ENCODE measurements at regions not wholly inside any gene's neighbourhood (a gene's known extent, or its start where the extent isn't known, plus 50 kb on each side); places are given as distances from the start of the nearest gene placed in this dataset.

DNA sequence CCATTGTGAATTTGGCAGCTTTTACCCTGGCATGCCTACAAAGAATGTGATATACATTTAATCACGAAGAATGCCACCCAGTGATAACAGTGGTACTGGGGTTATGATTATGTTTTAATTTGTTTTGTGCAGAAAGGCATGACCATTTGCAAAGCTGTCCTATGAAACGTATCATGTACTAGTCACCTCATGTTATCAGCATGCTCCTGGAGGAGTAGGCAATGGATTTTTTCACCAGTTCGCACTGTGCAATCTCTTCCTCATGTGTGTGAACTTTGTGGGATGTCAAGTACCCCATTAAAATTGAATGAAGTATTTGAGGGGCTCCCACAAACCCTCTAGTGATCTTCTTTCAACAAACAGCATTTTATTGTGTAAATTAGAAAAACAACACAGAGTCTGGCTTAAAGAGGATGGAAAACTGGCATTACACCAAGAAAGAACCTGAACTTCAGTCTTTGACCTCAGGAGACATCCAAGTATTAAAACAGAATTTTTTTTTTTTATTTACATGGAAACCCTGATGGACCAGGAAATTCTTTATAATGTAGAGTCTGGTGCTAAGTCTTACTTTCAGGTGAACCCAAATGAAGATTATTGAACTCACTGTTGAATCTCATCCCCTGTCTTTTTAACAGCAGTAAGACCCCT is 200.6 kb upstream of the PGRMC2 start:
- DNase-seq (ENCODE audit: low spot score), result no peak

DNA sequence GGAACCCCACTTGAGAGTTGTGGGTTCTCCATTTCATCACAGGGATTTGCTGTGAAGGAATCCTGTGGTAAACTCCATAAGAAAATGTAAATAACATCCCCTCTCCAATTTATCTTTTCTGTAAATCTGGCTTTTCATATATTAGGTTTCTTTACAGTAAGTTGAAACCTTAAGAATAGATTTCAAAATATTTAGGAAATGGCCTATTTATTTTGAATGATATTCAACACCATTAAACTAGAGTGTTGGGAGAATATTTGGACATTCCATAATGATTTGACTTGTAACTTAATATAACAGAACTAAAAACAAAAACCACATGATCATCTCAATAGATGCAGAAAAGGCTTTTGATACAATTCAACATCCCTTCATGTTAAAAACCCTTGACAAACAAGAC is 197.3 kb upstream of the PGRMC2 start:
- no peak for DNase-seq (ENCODE audit: low spot score)

DNA sequence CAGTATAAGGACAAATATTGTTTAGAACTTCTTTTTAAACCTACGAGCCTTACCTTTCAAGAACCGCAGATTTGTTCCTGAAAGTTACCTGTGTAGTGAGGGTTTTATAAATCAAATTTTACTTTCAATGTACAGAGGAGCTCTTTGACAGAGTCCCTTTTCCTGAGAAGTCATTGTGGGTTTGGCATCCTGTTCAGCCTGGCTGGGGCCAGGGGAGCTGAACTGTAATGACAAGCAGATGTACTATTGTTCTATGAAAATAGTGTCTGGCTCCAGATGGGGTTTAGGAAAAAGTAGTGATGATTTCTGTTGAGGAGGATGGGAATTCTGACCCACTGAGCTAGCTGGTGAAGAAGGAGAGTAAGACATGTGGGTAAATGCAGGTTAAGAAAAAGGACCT is 196.2 kb upstream of the PGRMC2 start:
- DNase-seq (ENCODE audit: low spot score), result peak; percentile 86

DNA sequence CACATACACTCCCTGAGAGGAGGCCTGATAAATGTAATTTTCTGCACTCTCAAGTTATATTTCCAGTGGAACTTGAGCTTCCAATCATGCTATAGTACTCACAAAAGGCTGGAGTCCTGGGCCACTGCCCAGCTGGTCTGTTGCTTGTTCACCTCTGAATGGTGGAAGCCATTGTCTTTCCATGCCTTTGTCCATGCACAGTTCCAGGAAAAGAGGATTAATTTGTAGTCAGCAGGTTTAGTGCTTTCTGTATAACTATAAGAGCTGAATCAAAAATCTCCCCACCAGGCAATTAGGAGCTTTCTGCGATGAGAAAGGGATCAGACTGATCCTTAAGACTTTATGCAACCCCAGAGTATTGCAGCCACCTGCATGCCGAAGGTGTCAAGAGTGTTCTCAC is 195.4 kb upstream of the PGRMC2 start:
- DNase-seq (ENCODE audit: low spot score), result no peak

DNA sequence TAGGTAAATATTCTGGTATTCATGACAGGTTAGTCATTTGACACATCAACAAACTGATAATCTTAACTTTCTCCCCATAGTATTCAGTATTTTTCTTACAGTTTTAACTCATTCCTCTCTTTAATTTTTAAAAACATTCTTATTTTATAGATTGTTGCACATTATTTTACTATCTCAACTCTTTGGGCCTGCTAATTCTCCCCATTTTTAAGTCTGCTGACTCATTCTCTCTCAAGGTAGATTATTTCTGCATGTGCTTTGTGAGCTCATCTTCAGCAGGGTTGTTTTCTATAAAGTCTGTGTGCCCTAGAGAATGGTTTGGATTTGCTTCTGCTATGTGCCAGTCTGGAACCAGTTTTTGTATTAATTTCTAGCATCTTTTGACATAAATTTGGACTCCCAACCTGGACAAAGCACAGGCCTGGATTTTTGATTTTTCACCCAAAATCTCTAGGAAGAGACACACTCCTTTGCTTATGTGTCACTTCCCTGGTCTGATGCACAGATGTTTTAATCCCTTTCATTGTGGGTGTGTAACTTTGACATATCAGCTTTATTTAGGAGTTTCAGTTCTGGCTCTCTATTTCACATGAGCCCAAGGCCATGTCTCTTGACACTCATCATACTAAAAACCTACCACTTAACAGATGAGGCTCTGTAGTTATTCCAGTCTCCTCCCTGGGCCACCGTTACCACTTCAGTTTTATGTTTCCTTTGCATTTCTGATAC is 194.3 kb upstream of the PGRMC2 start:
- DNase-seq (ENCODE audit: low spot score), result no peak

DNA sequence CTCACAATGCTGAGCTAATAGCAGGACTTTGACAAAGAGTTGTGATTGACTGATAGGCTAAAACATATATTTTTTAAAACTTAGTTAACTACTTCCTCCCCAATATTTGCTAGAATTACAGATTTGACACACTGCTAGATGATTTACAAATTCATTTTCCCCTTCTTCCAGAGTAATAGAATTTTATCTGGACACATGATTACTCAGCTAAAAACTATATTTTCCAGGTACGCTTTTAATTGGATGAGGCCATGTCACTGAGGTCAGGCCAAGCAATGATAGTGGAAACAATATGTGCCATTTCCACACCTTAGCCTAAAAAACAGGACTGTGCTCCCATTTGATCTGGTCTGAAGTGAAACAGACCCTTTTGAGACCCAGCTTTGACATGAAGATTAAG is 193.3 kb upstream of the PGRMC2 start:
- no peak for DNase-seq (ENCODE audit: low spot score)

DNA sequence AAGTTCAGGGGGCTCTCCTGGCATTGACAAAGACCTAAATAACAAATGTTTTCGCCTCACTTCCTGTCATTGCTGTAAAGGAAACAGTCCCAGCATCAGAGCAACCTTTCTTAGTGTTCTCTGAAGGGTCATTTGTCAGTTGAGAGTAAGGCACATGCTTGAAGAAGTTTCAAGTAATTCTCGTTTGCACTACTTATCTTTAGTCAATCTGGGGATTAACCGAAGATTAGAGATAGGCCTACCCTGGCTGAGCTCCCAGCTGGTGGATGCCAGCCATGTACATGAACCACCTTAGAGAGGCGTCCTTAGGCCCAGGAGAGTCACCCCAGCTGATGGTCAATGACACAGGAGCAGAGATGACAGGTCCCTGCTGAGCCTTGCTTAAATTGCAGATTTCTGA is 189.9 kb upstream of the PGRMC2 start:
- no peak for DNase-seq (ENCODE audit: low spot score)

DNA sequence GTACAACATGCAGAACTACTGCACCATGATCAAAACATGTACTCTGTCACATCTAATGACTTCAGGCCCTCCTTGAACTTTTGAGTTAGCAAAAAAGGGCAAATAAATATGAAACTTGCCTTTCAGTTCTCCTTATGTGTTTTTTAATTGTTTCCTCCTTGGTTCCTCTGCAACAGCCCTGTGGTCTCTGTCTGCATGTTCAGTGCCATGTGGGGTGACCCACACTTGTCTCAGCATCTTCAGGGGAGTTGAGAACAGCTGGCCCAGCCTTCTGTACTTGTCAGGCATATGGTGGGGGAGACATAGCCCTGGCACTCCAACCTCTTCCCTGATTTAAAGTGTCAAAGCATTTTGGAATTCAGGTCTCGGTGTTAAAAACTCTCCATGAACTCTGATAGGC is 188.0 kb upstream of the PGRMC2 start:
- DNase-seq (ENCODE audit: low spot score), result no peak

DNA sequence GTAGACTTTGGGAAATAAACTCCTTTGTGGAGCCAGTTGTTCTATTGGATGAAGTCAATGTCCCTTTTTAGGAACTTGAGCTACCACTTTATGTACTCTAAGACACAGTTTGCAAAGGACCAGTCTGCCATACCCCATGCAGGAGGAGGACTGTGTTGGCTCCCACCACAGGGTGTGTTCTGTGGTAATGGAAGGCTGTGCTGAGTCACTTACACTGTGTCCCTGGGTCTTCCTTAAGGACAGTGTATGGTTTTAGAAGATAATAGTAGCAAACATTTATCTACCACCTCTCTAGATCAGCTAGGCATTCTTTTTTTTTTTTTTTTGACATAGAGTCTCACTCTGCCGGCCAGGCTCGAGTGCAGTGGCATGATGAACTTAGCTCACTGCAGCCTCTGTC is 184.0 kb upstream of the PGRMC2 start:
- peak; percentile 25 for DNase-seq (ENCODE audit: low spot score)

DNA sequence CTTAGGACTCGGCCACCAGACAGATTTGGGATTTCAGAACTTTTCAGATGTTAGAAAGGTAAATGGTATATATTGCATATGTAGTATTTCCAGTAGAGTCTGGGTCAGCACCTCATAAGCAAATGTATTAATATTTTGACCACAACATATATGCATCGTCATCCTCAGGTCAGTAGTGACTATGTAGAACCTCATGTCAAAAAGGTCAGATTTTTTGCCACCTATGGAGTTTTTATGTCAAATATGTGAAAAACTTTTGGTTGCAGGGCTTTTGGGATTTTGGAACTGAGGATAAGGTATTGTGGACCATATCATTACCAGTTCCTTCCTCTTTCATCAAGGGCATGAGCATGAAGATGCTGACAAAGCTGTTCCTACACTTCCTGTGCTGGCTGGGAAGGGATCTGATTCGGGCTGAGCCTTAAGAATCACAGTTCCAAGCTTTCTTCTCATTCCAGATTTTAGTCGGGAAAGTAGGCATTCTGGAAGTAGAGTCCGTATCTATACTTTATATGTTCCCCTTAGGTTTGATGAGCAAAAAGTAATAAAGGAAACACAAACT is 183.0 kb upstream of the PGRMC2 start:
- no peak for DNase-seq (ENCODE audit: low spot score)

DNA sequence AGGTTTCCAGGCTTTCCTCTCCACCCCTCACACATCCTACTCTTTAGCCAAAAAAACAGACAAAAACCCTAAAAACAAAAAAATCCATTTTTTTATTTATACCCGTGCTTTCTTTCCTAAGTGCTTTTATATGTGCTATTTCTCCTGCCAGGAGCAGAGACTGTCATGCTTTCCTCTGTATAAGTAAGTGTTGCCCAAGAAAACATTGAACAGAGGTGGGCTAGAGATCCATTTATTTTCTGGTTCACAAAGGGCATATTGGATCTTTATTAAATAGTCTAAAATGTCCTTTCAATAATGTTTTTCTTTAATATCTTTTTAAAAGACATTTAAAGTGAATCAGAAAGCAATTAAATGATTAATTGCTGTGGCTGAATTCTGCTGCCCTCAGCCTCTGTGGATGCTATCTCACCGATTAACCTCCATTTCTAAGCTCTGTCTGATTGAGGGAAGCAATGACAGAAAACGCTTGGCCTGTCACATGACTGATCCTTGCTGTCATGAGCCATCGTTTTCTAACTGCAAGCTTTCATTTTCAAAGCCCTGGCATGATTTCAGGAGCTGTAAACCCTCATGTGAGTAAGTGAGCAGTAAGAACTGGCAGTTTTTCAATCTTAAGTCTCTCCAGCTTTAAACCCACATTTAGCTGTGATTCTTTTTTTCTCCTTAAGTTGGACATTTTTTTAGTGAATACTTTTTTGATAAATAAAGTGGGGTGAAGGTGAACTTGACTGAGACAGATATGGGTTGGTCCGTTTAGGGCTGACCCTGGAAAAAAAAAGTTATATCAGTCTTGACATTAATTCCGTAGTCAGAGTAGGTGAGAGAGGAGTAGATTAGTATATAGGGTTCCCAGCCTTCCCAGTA is 180.7 kb upstream of the PGRMC2 start:
- peak; percentile 84 for DNase-seq (ENCODE audit: low spot score)

DNA sequence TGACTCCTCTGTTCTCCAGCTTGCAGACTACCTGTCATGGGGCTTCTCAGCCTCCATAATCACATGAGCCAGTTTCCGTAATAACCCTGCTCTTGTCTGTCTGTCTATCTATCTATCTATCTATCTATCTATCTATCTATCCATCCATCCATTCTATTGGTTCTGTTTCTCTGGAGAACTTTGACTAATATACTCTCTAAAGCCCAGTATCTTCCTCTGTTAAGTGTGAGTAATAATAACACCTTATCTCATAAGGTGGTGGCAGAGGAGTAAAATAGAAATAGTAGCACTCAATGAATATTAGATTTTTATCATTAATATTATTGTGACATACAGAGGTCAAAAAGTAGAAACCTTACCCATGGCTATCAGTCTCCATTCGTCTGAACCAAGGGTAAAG is 177.9 kb upstream of the PGRMC2 start:
- no peak for DNase-seq (ENCODE audit: low spot score)

DNA sequence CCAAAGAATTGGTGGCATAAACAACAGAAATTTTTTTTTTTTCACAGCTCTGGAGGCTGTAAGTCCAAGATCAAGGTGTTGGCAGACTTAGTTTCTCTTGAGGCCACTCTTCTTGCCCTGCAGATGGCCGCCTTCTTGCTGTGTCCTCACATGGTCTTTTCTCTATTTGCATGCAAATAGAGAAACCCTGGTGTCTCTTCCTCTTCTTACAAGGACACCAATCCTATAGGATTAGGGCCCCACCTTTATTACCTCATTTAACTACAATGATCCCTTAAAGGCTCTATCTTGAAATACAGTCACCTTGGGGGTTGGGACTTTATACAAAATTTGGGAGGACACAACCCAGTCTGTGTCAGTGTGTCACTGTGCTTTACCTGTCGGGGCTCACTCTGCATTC is 175.4 kb upstream of the PGRMC2 start:
- DNase-seq (ENCODE audit: low spot score), result no peak

DNA sequence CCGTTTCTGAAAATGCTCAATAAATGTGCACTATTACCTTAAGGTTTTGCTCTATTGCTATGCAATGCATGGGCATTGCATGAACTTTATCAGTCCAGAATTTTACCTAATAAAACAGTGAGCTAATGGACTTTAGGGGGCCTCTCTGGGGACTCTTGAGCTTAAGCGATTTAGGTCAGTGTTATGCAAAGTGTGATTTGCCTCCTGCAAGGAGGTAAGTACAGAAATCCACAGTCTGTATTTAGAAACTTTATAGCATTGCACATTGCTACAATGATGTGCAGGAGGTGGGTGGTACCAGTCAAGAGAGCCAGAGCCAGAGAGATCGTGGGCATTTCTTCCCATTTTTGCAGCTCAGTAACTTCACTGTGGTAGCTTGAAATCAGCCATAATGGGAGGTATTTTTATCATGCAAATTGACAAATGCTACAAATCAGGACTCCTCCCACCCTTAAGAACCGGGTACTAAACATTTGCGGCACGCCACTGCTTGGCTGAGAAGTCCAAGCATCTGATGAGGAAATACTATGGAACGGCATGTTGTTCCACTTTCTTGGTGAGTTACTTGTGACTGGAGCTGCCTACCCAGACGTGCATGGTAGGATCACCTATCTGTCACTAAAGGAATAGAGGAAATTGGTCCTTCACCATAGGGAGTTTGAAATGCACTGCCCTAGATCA is 174.6 kb upstream of the PGRMC2 start:
- no peak for DNase-seq (ENCODE audit: low spot score)

DNA sequence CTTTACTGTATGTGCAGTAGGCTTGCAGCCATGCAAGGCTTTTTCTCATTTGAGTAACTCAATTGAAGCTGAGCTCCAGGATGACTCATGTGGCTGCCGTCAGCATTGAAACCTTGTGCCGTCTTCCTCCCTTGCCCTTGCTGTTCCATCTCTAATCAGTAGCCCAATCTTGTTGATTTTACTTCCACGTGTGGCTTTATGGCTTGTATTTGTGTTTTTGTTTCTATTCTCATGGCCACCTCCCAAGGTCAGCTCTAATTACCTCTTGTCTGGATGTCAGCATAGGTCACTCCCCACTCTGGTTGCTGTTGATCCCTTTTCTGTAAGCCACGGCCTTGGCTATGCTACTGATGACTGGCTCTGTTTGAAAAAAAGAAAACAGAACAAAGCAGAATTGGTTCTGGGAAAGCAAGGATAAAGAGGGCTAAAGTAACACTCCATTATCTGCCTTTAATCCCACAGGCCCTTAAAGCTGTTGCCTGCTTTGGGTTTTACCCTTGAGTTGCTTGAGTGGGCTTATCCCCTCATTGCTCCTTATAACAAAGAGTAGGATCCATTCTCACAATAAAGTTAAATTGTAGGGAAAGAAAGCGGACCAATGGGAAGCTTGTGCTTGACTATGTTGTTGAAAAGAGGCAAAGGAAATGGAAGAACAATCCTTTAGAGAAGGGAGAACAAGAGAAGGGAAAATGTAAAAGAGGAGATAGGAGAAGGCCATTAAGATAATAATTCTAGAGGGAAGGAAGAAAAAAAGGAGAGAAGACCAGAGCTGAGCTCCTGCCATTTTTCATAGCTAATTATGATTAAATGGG is 173.9 kb upstream of the PGRMC2 start:
- DNase-seq (ENCODE audit: low spot score), result peak; percentile 79

DNA sequence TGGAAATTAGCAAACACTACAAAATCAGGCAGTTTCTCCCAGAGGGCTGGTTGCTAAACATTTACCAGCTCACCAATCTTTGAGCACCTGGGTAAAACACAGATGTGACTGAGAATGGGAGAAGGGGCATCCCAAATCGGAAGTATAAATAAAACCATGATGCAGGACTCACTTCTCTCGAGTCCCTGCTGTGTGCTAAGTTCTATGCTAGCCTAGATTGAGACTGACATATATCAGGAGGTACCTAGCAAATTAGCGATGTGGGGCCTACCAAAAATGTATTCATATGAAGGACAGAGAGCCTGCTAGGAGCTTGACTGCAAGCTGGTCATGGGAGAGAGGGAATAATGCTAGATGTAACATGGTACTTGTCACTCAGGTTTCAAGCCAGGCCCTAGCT is 171.9 kb upstream of the PGRMC2 start:
- DNase-seq (ENCODE audit: low spot score), result no peak

DNA sequence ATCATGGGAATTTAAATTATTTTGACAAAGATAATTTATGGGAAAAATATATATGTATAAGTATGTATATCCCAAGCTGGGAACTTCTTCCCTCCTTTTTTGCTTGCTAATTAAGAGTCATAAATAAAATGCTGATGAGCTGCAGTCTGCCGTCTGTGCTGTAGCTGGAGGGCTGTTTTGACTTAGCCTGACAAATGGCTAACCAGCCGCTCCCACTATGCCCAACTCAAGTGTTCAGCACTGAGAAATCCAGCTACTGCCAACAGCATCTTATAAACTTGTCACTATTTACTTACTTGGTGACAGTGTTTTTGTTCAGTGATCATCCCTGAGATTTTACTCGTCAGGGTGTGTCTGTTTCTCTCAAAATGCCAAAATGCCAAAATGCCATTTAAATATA is 171.2 kb upstream of the PGRMC2 start:
- DNase-seq (ENCODE audit: low spot score), result no peak

DNA sequence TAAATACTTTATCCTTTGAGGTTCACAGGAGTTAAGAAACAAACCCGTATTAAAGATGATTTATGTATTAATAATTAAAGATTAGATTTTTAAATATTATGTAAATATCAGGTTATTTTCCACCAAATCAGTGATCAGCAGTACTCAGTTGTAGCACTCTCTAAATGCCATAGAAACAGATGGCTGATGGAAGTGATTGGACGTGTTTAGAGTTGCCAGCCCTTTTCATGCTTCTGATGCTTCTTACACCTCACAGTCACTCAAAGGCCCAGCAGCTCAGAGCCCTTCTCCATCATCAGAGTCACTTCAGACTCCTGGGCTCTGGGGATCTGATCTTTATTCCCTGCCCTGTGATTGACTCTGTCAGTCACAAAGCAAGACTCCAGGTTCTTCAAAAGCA is 170.1 kb upstream of the PGRMC2 start:
- DNase-seq (ENCODE audit: low spot score), result no peak

DNA sequence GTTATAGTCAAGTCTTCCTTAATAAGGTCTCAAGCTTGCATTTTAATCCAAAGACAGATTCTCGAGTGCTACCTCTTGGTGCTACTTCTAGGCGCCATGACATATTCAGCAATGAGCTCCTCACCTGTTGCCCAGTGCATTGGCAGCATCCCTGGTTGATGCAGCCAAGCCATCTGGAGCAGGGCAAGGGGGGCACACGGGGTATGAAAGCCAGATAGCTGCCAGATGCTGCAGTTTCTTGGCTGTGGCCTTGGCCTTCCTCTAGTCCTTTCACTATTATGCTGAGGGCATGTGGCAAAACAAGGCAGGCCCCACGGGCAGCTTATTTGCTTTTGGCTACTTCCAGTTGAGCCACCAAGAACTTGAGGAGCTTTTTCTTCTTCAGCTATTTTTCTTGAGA is 168.6 kb upstream of the PGRMC2 start:
- DNase-seq (ENCODE audit: low spot score), result no peak

DNA sequence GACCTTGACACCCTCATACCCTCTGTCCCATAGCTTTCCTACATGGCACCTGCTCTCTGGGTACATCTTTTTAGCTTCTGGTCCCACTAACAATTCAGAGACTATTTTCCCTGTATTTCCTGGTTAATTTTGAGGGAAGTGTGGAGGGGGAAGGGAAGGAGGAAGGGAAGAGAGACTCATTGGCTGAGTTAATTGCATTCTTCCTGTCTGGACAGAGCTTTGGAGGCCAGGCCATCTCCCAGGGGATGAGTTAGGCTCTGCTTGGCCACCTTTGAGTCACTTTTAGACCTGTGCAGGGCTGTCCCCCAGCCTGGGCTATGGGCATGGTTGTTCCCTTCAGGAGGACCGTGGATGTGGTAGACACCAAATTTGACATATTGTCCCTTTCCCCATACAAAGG is 167.9 kb upstream of the PGRMC2 start:
- DNase-seq (ENCODE audit: low spot score), result no peak

DNA sequence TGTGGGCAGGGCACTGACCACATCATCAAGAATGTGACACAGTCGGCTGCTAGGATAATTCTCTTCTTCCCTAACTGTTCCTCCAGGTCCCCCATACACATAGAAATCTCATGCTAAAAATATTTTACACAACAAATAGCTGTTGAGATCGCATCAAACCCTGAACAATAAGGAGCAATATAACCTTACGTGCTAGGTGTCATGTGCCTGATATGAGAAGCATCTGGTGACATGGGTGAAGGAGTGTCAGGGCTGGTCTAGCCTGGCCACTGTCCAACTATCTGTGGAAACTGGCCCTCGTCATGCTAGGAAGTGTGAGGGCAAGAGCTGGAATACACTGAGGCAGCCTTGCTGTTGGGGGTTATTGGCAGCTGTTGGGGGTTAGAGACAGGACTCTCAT is 167.3 kb upstream of the PGRMC2 start:
- DNase-seq (ENCODE audit: low spot score), result no peak

Data from AG20443 (cell line).